Osteocyte (in vitro differentiated cells): ENCODE measurements at regions not wholly inside any gene's neighbourhood (a gene's known extent, or its start where the extent isn't known, plus 50 kb on each side); places are given as distances from the start of the nearest gene placed in this dataset.
A peak's percentile ranks its signal among the peaks of the same experiment; 100 is the strongest.

Experiments
- DNase-seq: peaks from one replicate; pipeline ENCODE4 v3.0.0; 2021; ENCODE audit warnings: mixed read lengths; ENCODE audit not compliant: unreplicated experiment; ENCODE audit errors: extremely low spot score
- H3K27ac Mint-ChIP-seq: one replicate; pipeline ENCODE4 v1.8.0; 2021; ENCODE audit warnings: mild to moderate bottlenecking, mixed read lengths; ENCODE audit not compliant: unreplicated experiment
- H3K27me3 Mint-ChIP-seq: one replicate; pipeline ENCODE4 v1.8.0; 2021; ENCODE audit warnings: mixed read lengths; ENCODE audit not compliant: unreplicated experiment
- H3K36me3 Mint-ChIP-seq: one replicate; pipeline ENCODE4 v1.8.0; 2021; ENCODE audit warnings: mixed read lengths; ENCODE audit not compliant: unreplicated experiment
- H3K4me1 Mint-ChIP-seq: one replicate; pipeline ENCODE4 v1.8.0; 2021; ENCODE audit warnings: mixed read lengths; ENCODE audit not compliant: unreplicated experiment
- H3K4me3 Mint-ChIP-seq: one replicate; pipeline ENCODE4 v1.8.0; 2021; ENCODE audit warnings: mild to moderate bottlenecking, moderate library complexity, mixed read lengths; ENCODE audit not compliant: unreplicated experiment
- H3K9me3 Mint-ChIP-seq: one replicate; pipeline ENCODE4 v1.8.0; 2021; ENCODE audit warnings: mixed read lengths; ENCODE audit not compliant: unreplicated experiment
- CTCF ChIP-seq: fragments of 200-600 bp; sonication (generic); IDR thresholded peaks from 2 replicates; pipeline ENCODE4 v1.5.0; 2021; ENCODE audit warnings: antibody characterized with exemption, mild to moderate bottlenecking, moderate library complexity

- Mint-ChIP-seq H3K4me3 (no peak overlapping the region), H3K27ac (no peak overlapping the region), H3K4me1 (no peaks in the 10 kb centered on the region), H3K9me3 (no peaks in the 10 kb centered on the region), H3K36me3 (no peaks in the 10 kb centered on the region), H3K27me3 (peaks cover 19% of the 10 kb centered on the region)
- no peak for DNase-seq
- no peak for TF ChIP-seq CTCF
Observed at GRCh38 chr15:47932951-47933641, 187.7 kb upstream of the SLC24A5 start.

GRCh38 chr15:47933865-47934264 lies 186.9 kb upstream of the SLC24A5 start:
- no peak for DNase-seq
- H3K4me1 Mint-ChIP-seq, result no peaks in the 10 kb centered on the region
- no peak overlapping the region for H3K4me3 Mint-ChIP-seq
- no peak for TF ChIP-seq CTCF
- H3K27ac Mint-ChIP-seq, result no peak overlapping the region
- no peaks in the 10 kb centered on the region for H3K9me3 Mint-ChIP-seq
- H3K27me3 Mint-ChIP-seq, result peaks cover 16% of the 10 kb centered on the region
- no peaks in the 10 kb centered on the region for H3K36me3 Mint-ChIP-seq

GRCh38 chr15:47934342-47934741 lies 186.4 kb upstream of the SLC24A5 start:
- Mint-ChIP-seq H3K36me3 (no peaks in the 10 kb centered on the region), H3K4me1 (no peaks in the 10 kb centered on the region), H3K9me3 (no peaks in the 10 kb centered on the region), H3K27me3 (peaks cover 15% of the 10 kb centered on the region), H3K27ac (no peak overlapping the region), H3K4me3 (no peak overlapping the region)
- DNase-seq, result no peak
- no peak for TF ChIP-seq CTCF

- H3K4me1 Mint-ChIP-seq, result no peaks in the 10 kb centered on the region
- H3K9me3 Mint-ChIP-seq, result no peaks in the 10 kb centered on the region
- peaks cover 12% of the 10 kb centered on the region for H3K27me3 Mint-ChIP-seq
- H3K36me3 Mint-ChIP-seq, result no peaks in the 10 kb centered on the region
- no peak for DNase-seq
- H3K4me3 Mint-ChIP-seq, result no peak overlapping the region
- H3K27ac Mint-ChIP-seq, result no peak overlapping the region
- TF ChIP-seq CTCF, result no peak
Observed at GRCh38 chr15:47937834-47938233, 183.0 kb upstream of the SLC24A5 start.

GRCh38 chr15:47944637-47945288 lies 176.0 kb upstream of the SLC24A5 start:
- no peak for DNase-seq
- TF ChIP-seq CTCF, result peak; percentile 5
- Mint-ChIP-seq H3K27ac (no peak overlapping the region), H3K9me3 (no peaks in the 10 kb centered on the region), H3K4me1 (no peaks in the 10 kb centered on the region), H3K36me3 (no peaks in the 10 kb centered on the region), H3K27me3 (peaks cover 36% of the 10 kb centered on the region), H3K4me3 (no peak overlapping the region)
